K562 (cell line): ENCODE measurements at regions not wholly inside any gene's neighbourhood (a gene's known extent, or its start where the extent isn't known, plus 50 kb on each side); places are given as distances from the start of the nearest gene placed in this dataset.

Experiments
- ATAC-seq: fragments of 200-7000 bp; cut with Tn5 transposase; 3 replicates; pipeline ENCODE4 v1.9.1; 2020; ENCODE audit warnings: moderate library complexity
- BruUV-seq: library from RNA; stranded (reverse); fragments of 400-500 nt; replicated peaks from 2 replicates; lab custom pipeline; 2021; lab: Mats Ljungman, UMichigan
- CTCF ChIA-PET: fragments of 300-600 bp; formaldehyde crosslinking; extraction: SDS; loops from one replicate; lab custom pipeline; 2021; ENCODE audit warnings: low intra/inter-chr PET ratio; lab: Yijun Ruan, JAX
- POLR2A ChIA-PET: fragments of 300-600, 350-650 bp; sonication (Branson Sonifier 250); formaldehyde crosslinking; extraction: SDS; loops from one replicate; lab custom pipeline; 2021; ENCODE audit warnings: antibody characterized with exemption, inconsistent platforms; lab: Yijun Ruan, JAX
- DNase-seq, 4 experiments: peaks; one replicate each; pipeline versions ENCODE4 v3.0.0 to v3.0.0-alpha.2; 2011 to 2018; ENCODE audit warnings: low spot score in 3 of 4, mixed read lengths in 3 of 4; ENCODE audit errors: extremely low read depth in 1 of 4
- FAIRE-seq: peaks from 2 replicates; lab custom pipeline; 2011; peaks lifted over from hg19 to GRCh38; lab: Jason Lieb, UNC
- H2AFZ ChIP-seq: 2 replicates; pipeline ENCODE4 v1.6.0; 2011; ENCODE audit warnings: low read depth, low read length, control low read depth, inconsistent platforms
- H3K27ac ChIP-seq: fragments of 200-600 bp; 3 replicates; pipeline ENCODE4 v1.8.0; 2011; ENCODE audit warnings: low read depth, mild to moderate bottlenecking, control low read depth, inconsistent platforms, low read length, moderate library complexity, mixed read lengths; ENCODE audit errors: extremely low read depth
- H3K27me3 ChIP-seq, 2 experiments: fragments of 300-600 bp in 1 of 2; 2 replicates in 1 of 2; 3 replicates in 1 of 2; pipeline versions ENCODE4 v1.6.0 to v1.8.0; 2011; ENCODE audit warnings: inconsistent platforms in 2 of 2, low read length in 2 of 2, mild to moderate bottlenecking in 1 of 2, mixed read lengths in 1 of 2, moderate library complexity in 1 of 2; ENCODE audit not compliant: control insufficient read depth in 2 of 2, insufficient read depth in 2 of 2
- H3K36me3 ChIP-seq: fragments of 300-600 bp; 3 replicates; pipeline ENCODE4 v1.8.0; 2011; ENCODE audit warnings: mild to moderate bottlenecking, low read length, inconsistent platforms; ENCODE audit not compliant: control insufficient read depth, insufficient read depth
- H3K4me1 ChIP-seq, 2 experiments: fragments of 200-600 bp in 1 of 2; replicated peaks in 1 of 2; 2 replicates in 1 of 2; 3 replicates in 1 of 2; pipeline versions ENCODE4 v1.5.1 to v1.8.0; 2011; ENCODE audit warnings: inconsistent platforms in 2 of 2, low read length in 2 of 2, mild to moderate bottlenecking in 1 of 2, mixed read lengths in 1 of 2, moderate library complexity in 1 of 2; ENCODE audit not compliant: control insufficient read depth in 2 of 2, insufficient read depth in 2 of 2
- H3K4me2 ChIP-seq: 2 replicates; pipeline ENCODE4 v1.6.1; 2011; ENCODE audit warnings: low read length, control low read depth, inconsistent platforms, mixed read lengths; ENCODE audit not compliant: insufficient read depth
- H3K4me3 ChIP-seq: fragments of 200-600 bp; sonication (generic), shearing (Covaris generic); 2 replicates; pipeline ENCODE4 v1.5.1; 2016; ENCODE audit warnings: control low read depth, inconsistent platforms
- H3K79me2 ChIP-seq: fragments of 200-600 bp; 3 replicates; pipeline ENCODE4 v1.8.0; 2011; ENCODE audit warnings: low read length, inconsistent platforms; ENCODE audit not compliant: control insufficient read depth, insufficient read depth
- H3K9ac ChIP-seq, 2 experiments: 2 replicates each; pipeline versions ENCODE4 v1.6.0 to v1.6.1; 2011; ENCODE audit warnings: low read depth in 2 of 2, low read length in 2 of 2, control low read depth in 1 of 2, inconsistent platforms in 1 of 2, mild to moderate bottlenecking in 1 of 2, mixed read lengths in 1 of 2; ENCODE audit not compliant: insufficient read depth in 1 of 2
- H3K9me1 ChIP-seq: one replicate; pipeline ENCODE4 v1.6.0; 2011; ENCODE audit warnings: inconsistent platforms, mild to moderate bottlenecking, low read length, moderate library complexity; ENCODE audit not compliant: control insufficient read depth, insufficient read depth
- H3K9me3 ChIP-seq: replicated peaks from 2 replicates; pipeline ENCODE4 v1.5.1; 2011; ENCODE audit warnings: low read depth, low read length, inconsistent platforms; ENCODE audit not compliant: control insufficient read depth, insufficient read depth
- H4K20me1 ChIP-seq: replicated peaks from 2 replicates; pipeline ENCODE4 v1.6.1; 2011; ENCODE audit warnings: low read length, inconsistent platforms, mixed read lengths; ENCODE audit not compliant: control insufficient read depth, insufficient read depth
- ARHGAP35 ChIP-seq: fragments of 450-650 bp; IDR thresholded peaks from 2 replicates; pipeline ENCODE4 v1.6.1; 2018; ENCODE audit not compliant: partially characterized antibody
- MAFK ChIP-seq: IDR thresholded peaks from 2 replicates; pipeline ENCODE4 v1.6.1; 2011; ENCODE audit warnings: low read length, improper control_type of control experiment
- MCM7 ChIP-seq, 2 experiments: fragments of 450-650 bp; IDR thresholded peaks; 2 replicates each; pipeline ENCODE4 v1.6.1; 2016 to 2018
- in situ Hi-C: fragments of 300-500 bp; cut with MboI; formaldehyde crosslinking; loops from 4 replicates; pipeline ENCODE4 v1.15.0; 2018; ENCODE audit warnings: inconsistent platforms, mixed read lengths
- intact Hi-C: fragments of 100-400 bp; cut with micrococcal nuclease; formaldehyde crosslinking; loops from 2 replicates; pipeline ENCODE4 v1.14.2; 2022
- TF ChIP-seq, protein P1 (sequence below): fragments of 450-650 bp; formaldehyde crosslinking; conservative IDR thresholded peaks from 2 replicates; pipeline ENCODE4 v1.4.0; 2022; ENCODE audit warnings: mild to moderate bottlenecking, missing genetic modification characterization

- intact Hi-C loops: no loop called here
- TF ChIP-seq MAFK (no peak), MCM7 (IDR thresholded peaks at IDR 0.05) (0 out of 4 replicates have a peak, but pooled peaks of 1 of the 2 experiments have one; percentile 54), ARHGAP35 (peak; percentile 42)
- TF ChIP-seq, protein P1, sequence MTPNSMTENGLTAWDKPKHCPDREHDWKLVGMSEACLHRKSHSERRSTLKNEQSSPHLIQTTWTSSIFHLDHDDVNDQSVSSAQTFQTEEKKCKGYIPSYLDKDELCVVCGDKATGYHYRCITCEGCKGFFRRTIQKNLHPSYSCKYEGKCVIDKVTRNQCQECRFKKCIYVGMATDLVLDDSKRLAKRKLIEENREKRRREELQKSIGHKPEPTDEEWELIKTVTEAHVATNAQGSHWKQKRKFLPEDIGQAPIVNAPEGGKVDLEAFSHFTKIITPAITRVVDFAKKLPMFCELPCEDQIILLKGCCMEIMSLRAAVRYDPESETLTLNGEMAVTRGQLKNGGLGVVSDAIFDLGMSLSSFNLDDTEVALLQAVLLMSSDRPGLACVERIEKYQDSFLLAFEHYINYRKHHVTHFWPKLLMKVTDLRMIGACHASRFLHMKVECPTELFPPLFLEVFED (CRISPR knock-in tag): peak; percentile 64; the same call in 1 of the 2 replicates
- Histone ChIP-seq H3K4me1 (no peaks in the 10 kb centered on the region), H3K4me2 (no peak overlapping the region), H3K9me3 (no peaks in the 10 kb centered on the region), H3K79me2 (no peaks in the 10 kb centered on the region), H3K27me3 (peaks cover 21 to 73% of the 10 kb centered on the region in 2 experiments; a peak in 4 of 5 replicates), H3K9ac (no peak overlapping the region), H4K20me1 (0 out of 2 replicates have a peak, but pooled peaks cover 4% of the 10 kb centered on the region), H3K36me3 (no peaks in the 10 kb centered on the region), H3K4me3 (no peak overlapping the region), H2AFZ (no peak overlapping the region), H3K27ac (no peak overlapping the region), H3K9me1 (no peaks in the 10 kb centered on the region)
- ATAC-seq (no peak), FAIRE-seq (no peak), DNase-seq (no peak)
- BruUV-seq: no TSS peak
- in situ Hi-C loops: no loop called here
- ChIA-PET POLR2A (interaction anchor here (0.5 to 1.8 kb wide), 4 partner anchors 11 to 31 kb away, joined by 3 to 9 read pairs (median 4); no protein-coding TSS in a partner anchor), CTCF (no interaction called here)
These were observed 53.1 kb upstream of the WNT11 start for GRCh38 chr11:76259299-76259908.
